ENCODE measurements at regions not wholly inside any gene's neighbourhood (a gene's known extent, or its start where the extent isn't known, plus 50 kb on each side); places are given as distances from the start of the nearest gene placed in this dataset.

DNA sequence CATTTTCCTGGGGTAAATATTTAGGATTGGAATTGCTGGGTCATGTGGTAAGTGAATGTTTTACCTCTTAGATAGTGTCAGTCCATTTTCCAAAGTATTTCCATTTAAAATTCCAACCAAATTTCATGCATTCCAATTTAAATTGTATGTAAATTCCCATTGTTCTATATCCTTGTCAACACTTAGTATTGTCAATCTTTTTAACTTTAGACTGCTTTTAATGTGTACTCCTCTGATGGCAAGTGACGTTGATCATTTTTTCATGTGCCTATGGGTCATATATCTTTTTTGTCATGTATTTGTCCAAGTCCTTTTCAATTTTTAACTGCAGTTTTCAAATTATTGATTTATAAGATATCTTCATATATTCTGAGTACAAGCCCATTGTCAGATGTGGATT lies 80.8 kb upstream of the FAM20C start:
- 73% methylated on average over 1 of the region's 1 CpG for WGBS (ENCODE audit: low lambda C conversion rate, missing lambda C conversion rate)
- no peaks in the 10 kb centered on the region for H4K20me1 ChIP-seq (ENCODE audit: insufficient read depth, poor library complexity, severe bottlenecking)

DNA sequence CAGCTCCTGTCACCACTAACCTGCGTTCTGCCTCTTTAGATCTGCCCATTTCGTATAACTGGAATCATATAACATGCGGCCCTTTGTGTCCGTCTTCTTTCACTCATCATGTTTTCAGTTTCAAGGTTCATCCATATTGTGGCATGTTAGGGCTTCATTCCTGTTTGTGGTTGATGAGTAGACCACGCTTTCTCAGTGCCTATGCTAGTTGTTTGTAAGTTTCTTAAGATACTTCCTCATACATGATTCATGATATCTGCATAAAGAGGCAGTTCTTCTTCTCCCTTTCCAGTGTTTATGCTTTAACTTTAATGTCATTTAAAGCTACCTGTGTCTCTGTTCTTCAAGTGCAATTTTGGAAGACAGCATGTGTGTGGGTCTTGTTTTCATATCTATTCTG lies 79.5 kb upstream of the FAM20C start:
- H2AFZ ChIP-seq = no peak overlapping the region
- 91% methylated on average over 5 of the region's 5 CpGs for WGBS (ENCODE audit: low lambda C conversion rate, missing lambda C conversion rate)

More for the DNA sequence above, 80.8 kb upstream of the FAM20C start:
- no peak for DNase-seq (ENCODE audit: low spot score)
- Histone ChIP-seq H3K36me3 (replicated peaks; ENCODE audit: insufficient read depth, low read depth) (no peaks in the 10 kb centered on the region), H2AFZ (no peak overlapping the region), H3K9me2 (replicated peaks; ENCODE audit: insufficient read depth) (no peaks in the 10 kb centered on the region), H3K27me3 (no peaks in the 10 kb centered on the region), H3K79me2 (no peaks in the 10 kb centered on the region), H3K4me3 (no peak overlapping the region), H3K4me2 (no peak overlapping the region), H3K4me1 (ENCODE audit: insufficient read depth) (no peaks in the 10 kb centered on the region), H3K27ac (no peak overlapping the region), H3K9me3 (ENCODE audit: low read depth) (peaks cover 6% of the 10 kb centered on the region)
- TF ChIP-seq EZH2 (IDR thresholded peaks at IDR 0.05; ENCODE audit: borderline replicate concordance) (no peak), CTCF (IDR thresholded peaks at IDR 0.05; ENCODE audit: poor library complexity) (no peak), EZH2phosphoT487 (IDR thresholded peaks at IDR 0.05; ENCODE audit: low read depth, severe bottlenecking, unreplicated experiment) (no peak)

DNA sequence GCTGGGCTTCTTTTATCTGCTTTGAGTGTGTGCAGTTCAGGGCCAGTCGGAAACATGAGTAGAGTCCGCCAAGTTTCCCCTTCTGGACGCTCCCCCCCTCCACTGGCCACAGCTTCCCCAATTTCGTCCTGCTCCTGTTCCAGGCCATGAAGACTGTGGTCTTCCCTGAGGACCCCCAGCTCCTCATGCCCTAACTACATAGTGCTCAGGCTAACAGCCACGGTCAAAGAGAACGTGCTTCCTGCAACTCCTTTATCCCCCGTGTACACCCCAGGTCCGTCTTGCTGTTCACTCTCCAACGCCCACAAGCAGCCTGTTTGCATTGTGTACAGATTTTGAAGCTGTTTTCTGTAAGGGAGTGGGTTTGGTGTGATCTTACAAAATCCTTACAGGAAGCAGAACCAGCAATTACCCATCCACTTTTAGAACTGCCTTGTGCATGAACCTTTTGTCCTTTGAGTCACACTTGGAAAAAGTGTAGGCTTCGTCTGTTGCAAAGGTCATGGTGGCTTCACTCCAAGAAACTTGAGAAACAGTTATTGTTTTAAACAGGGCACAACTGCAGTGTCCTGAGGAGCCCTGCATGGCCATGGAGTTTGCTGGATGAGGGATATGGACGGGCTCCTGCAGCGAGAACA lies 77.0 kb upstream of the FAM20C start:
- WGBS (ENCODE audit: low lambda C conversion rate, missing lambda C conversion rate) = 86% methylated on average over 12 of the region's 12 CpGs
- H4K20me1 ChIP-seq (ENCODE audit: insufficient read depth, poor library complexity, severe bottlenecking) = no peaks in the 10 kb centered on the region
- no peak overlapping the region for H2AFZ ChIP-seq
- H3K27ac ChIP-seq = no peak overlapping the region
- H3K9me2 ChIP-seq (replicated peaks; ENCODE audit: insufficient read depth) = no peaks in the 10 kb centered on the region
- H3K4me1 ChIP-seq (ENCODE audit: insufficient read depth) = peaks cover 15% of the 10 kb centered on the region
- no peaks in the 10 kb centered on the region for H3K36me3 ChIP-seq (replicated peaks; ENCODE audit: insufficient read depth, low read depth)
- no peaks in the 10 kb centered on the region for H3K79me2 ChIP-seq
- peak; percentile 9 for DNase-seq (ENCODE audit: low spot score)
- TF ChIP-seq EZH2 (IDR thresholded peaks at IDR 0.05; ENCODE audit: borderline replicate concordance) = no peak
- no peak for TF ChIP-seq EZH2phosphoT487 (IDR thresholded peaks at IDR 0.05; ENCODE audit: low read depth, severe bottlenecking, unreplicated experiment)
- no peak for TF ChIP-seq CTCF (IDR thresholded peaks at IDR 0.05; ENCODE audit: poor library complexity)
- H3K9me3 ChIP-seq (ENCODE audit: low read depth) = peaks cover 6% of the 10 kb centered on the region
- no peaks in the 10 kb centered on the region for H3K27me3 ChIP-seq
- no peak overlapping the region for H3K4me2 ChIP-seq
- no peak overlapping the region for H3K4me3 ChIP-seq

More for the DNA sequence above, 79.5 kb upstream of the FAM20C start:
- no peak overlapping the region for H3K27ac ChIP-seq
- no peaks in the 10 kb centered on the region for H3K36me3 ChIP-seq (replicated peaks; ENCODE audit: insufficient read depth, low read depth)
- no peaks in the 10 kb centered on the region for H3K79me2 ChIP-seq
- H3K27me3 ChIP-seq = no peaks in the 10 kb centered on the region
- H3K4me2 ChIP-seq = no peak overlapping the region
- DNase-seq (ENCODE audit: low spot score) = no peak
- no peaks in the 10 kb centered on the region for H3K9me2 ChIP-seq (replicated peaks; ENCODE audit: insufficient read depth)
- H3K4me3 ChIP-seq = no peak overlapping the region
- H4K20me1 ChIP-seq (ENCODE audit: insufficient read depth, poor library complexity, severe bottlenecking) = no peaks in the 10 kb centered on the region
- no peaks in the 10 kb centered on the region for H3K4me1 ChIP-seq (ENCODE audit: insufficient read depth)
- H3K9me3 ChIP-seq (ENCODE audit: low read depth) = peaks cover 6% of the 10 kb centered on the region
- TF ChIP-seq CTCF (IDR thresholded peaks at IDR 0.05; ENCODE audit: poor library complexity) (no peak), EZH2 (IDR thresholded peaks at IDR 0.05; ENCODE audit: borderline replicate concordance) (no peak), EZH2phosphoT487 (IDR thresholded peaks at IDR 0.05; ENCODE audit: low read depth, severe bottlenecking, unreplicated experiment) (no peak)

Measured in hepatocyte (in vitro differentiated cells).